ENCODE measurements at regions not wholly inside any gene's neighbourhood (a gene's known extent, or its start where the extent isn't known, plus 50 kb on each side); places are given as distances from the start of the nearest gene placed in this dataset.

GRCh38 chr12:127832172-127832571 lies 434.8 kb upstream of the TMEM132C start:
- TF ChIP-seq CTCF (IDR thresholded peaks at IDR 0.05): no peak
- no peak for TF ChIP-seq ZFX (IDR thresholded peaks at IDR 0.05; ENCODE audit: borderline replicate concordance)
